GM18519 (cell line): ENCODE measurements at regions not wholly inside any gene's neighbourhood (a gene's known extent, or its start where the extent isn't known, plus 50 kb on each side); places are given as distances from the start of the nearest gene placed in this dataset.
"Not testable (repeated sequence)": the region's sequence is repeated elsewhere in the genome, so short reads cannot be mapped to it uniquely, and the experiment has no call there.

Source experiments
- ATAC-seq: cut with Tn5 transposase; IDR thresholded peaks from one replicate; pipeline ENCODE4 v1.9.1; 2021; ENCODE audit warnings: mild to moderate bottlenecking, moderate library complexity; ENCODE audit not compliant: unreplicated experiment, low FRiP score

GRCh38 chr3:194858382-194858781 is 172.7 kb downstream of the FAM43A start:
- ATAC-seq: no peak

- no peak for ATAC-seq
Measured at GRCh38 chr3:194860725-194861124, 175.0 kb downstream of the FAM43A start.

- ATAC-seq: no peak
Measured at GRCh38 chr3:194861375-194861774, 175.7 kb downstream of the FAM43A start.

- no peak for ATAC-seq
Measured at GRCh38 chr3:194865061-194865460, 179.4 kb downstream of the FAM43A start.

GRCh38 chr3:194865615-194866014 is 179.9 kb downstream of the FAM43A start:
- ATAC-seq: no peak

- ATAC-seq: no peak
Measured at GRCh38 chr3:194866236-194866635, 180.6 kb downstream of the FAM43A start.

GRCh38 chr3:194867270-194867983 is 181.7 kb downstream of the FAM43A start:
- no peak for ATAC-seq

GRCh38 chr3:194868831-194869230 is 183.1 kb downstream of the FAM43A start:
- no peak for ATAC-seq

- ATAC-seq: no peak
Measured at GRCh38 chr3:194869482-194870169, 183.9 kb downstream of the FAM43A start.

- ATAC-seq: no peak
Measured at GRCh38 chr3:194870394-194871110, 184.9 kb downstream of the FAM43A start.

GRCh38 chr3:194871143-194871863 is 185.6 kb downstream of the FAM43A start:
- ATAC-seq: no peak

- ATAC-seq: no peak
Measured at GRCh38 chr3:194871864-194872668, 186.4 kb downstream of the FAM43A start.

GRCh38 chr3:194872669-194872977 is 186.9 kb downstream of the FAM43A start:
- ATAC-seq: no peak

- not testable (repeated sequence) for ATAC-seq
Measured at GRCh38 chr3:194873474-194873873, 187.8 kb downstream of the FAM43A start.

- no peak for ATAC-seq
Measured at GRCh38 chr3:194874206-194874605, 188.5 kb downstream of the FAM43A start.

- ATAC-seq: no peak
Measured at GRCh38 chr3:194874783-194875182, 189.1 kb downstream of the FAM43A start.

- ATAC-seq: no peak
Measured at GRCh38 chr3:194875581-194876402, 190.1 kb downstream of the FAM43A start.

- ATAC-seq: no peak
Measured at GRCh38 chr3:194876403-194877095, 190.9 kb downstream of the FAM43A start.
